SK-N-DZ (cell line): ENCODE measurements at regions not wholly inside any gene's neighbourhood (a gene's known extent, or its start where the extent isn't known, plus 50 kb on each side); places are given as distances from the start of the nearest gene placed in this dataset.

Experiments used
- DNase-seq: peaks from one replicate; pipeline ENCODE4 v3.0.0-alpha.2; 2015; ENCODE audit warnings: low spot score

DNA sequence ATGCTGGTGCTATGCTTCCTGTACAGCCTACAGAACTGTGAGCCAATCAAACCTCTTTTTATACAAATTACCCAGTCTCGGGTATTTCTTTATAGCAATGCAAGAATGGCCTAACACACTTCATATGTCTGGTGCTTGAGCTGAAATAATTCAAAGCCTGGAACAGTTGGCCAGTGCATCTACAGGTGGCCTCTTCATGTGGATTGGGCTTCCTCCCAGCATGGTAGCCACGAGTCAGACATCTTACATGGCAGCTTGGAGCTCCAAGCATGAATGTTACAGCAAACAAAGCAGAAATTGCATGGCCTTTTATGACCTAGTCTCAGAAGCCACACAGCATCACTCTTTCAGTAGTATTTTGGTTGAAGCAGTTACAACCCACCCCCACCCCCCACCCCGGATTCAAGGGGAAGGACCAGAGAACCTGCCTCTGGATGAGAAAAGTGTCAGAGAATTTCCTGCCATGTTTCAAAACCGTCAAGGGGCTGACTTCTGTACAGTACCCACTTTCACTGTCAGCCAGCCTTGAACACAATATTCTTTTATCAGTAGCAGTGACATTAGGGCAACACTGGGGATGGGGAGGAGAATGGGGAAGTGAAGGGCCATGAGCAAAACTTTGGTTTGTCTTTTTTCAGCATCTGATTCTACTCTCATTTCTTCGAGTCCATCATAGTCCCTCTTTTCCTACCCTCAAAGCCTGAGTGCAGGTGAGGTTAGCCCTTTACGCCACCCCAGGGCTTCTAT lies 368.7 kb downstream of the BCOR start:
- DNase-seq = no peak

- DNase-seq = peak; percentile 78
Measured at GRCh38 chrX:39729981-39730661, 367.6 kb downstream of the BCOR start.

- DNase-seq = peak; percentile 64
Measured at GRCh38 chrX:39730662-39731329, 367.0 kb downstream of the BCOR start.

- no peak for DNase-seq
Measured at GRCh38 chrX:39731330-39731667, 366.5 kb downstream of the BCOR start.

DNA sequence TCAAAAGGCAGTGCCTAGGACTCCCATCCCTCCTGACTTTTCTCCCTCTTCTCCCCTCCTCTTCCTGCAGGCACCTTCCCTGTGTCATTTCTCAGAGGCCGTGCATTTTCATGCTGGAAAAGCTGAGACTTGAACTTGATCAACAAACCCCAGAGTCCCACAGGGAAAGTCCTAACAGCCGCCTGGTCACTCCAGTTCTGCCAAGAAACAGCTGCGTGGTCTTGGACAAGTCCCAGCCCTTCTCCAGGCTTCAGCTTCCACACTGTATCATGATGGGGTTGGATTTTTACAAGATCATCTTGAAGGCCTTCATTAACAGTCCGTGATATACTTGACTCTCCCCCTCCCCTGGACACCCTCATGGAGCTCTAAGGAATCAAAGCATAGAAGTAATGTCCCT lies 366.0 kb downstream of the BCOR start:
- DNase-seq = no peak

GRCh38 chrX:39733745-39734144 lies 364.0 kb downstream of the BCOR start:
- no peak for DNase-seq

- DNase-seq = no peak
Measured at GRCh38 chrX:39734174-39734776, 363.5 kb downstream of the BCOR start.

DNA sequence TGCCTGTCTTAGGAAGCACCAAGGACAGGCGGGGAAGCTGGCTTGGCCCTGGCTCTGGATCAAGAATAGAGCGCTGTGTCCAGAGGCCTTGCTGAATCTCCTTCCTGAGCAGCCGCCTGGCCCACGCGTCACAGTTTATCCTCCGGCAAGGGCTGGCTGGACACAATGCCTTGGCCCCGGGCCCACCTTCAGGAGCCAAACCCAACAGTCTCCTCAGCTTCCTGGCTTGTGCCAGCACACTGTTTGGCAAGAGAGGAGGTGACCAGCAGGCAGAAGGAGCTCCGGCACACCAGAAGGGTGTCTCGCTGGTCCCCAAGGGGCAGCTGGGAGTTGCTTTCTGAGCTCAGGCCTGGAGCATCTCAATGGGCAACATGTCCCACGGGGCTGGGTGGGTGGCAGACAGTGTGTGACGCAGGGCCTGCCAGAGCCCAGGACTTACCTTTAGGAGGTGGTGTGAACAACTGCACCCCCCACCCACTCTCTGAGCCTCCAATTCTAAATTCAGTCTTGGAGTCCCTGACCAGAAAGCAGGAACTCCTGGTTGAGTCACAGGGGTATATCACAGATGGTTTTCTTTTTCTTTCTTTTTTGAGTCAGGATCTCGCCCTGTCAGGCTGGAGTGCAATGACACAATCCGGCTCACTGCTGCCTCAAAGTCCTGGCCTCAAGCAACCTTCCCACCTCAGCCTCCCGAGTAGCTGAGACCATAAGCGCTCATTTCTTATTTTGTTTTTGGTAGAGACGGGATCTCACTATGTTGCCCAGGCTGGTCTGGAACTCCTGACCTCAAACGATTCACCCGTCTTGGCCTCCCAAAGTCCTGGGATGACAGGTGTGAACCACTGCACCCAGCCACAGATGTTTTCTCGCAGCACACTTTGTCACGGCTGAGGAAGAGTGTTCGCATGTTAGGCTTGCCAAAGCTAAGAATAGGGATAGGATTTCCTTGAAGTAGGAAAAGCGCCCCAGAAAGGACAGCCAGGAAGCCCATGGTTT lies 361.2 kb downstream of the BCOR start:
- DNase-seq = no peak

DNA sequence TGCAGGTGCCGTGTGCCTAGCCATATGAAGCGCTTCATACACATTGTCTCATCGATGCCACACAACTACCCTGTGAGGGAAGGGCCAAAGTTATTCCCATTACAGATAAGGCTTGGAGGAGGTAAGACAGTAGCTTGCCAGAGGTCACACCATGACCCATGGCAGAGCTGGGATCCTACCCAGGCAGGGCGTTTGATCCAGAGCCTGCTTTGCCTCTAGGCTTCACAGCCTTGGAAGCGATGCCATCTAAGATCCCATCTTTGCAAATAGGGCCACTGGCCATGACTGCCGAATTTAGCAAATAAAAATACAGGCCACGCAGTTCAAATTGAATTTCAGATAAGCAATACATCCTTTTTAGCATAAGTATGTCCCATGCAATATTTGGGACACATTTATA lies 358.2 kb downstream of the BCOR start:
- no peak for DNase-seq

- DNase-seq = no peak
Measured at GRCh38 chrX:39740078-39740477, 357.7 kb downstream of the BCOR start.

GRCh38 chrX:39741904-39742303 lies 355.9 kb downstream of the BCOR start:
- no peak for DNase-seq

GRCh38 chrX:39745818-39746217 lies 351.9 kb downstream of the BCOR start:
- DNase-seq = no peak

GRCh38 chrX:39749135-39749534 lies 348.6 kb downstream of the BCOR start:
- no peak for DNase-seq

DNA sequence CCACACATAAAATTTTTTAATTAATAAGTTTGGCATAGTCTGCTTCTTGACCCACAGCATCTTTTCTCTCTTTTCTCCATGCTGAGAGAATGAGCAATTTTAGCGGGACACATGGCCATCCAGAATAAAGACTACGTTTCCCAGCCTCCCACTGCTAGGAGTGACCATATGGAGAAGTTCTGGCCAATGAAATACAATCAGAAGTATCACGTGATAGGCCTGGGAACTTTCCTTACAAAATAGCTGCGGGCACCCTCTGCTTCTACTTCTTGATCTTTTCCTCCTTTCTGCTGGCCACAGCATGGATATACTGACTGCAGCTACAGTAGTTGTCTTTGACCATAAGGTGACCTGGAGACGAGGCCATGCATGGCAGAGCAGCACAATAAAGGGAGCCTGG lies 348.0 kb downstream of the BCOR start:
- DNase-seq = no peak

DNA sequence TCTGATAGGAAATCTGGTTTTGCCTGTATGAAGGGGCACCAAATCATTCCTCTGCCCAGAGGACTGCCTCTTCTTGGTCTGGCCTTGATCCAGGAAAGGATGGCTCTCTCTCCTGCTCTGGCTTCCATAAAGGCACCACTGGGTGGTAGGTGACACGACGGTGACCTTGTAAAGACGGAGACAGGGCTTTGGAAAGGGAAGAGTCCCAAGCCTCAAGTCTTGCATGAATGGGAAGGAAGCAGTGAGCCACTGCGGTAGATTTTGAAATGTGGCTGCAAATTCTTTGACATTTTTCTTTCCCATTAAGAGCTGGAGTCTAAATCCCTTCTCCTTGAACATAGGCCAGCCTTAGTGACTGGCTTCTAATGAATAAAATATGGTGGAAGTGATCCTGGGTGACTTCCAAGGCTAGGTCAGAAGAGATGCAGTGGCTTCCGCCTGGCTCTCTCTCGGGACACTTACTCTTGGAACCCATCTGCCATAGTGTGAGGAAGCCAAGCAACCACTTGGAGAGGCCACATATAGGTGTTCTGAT lies 347.4 kb downstream of the BCOR start:
- DNase-seq = no peak

DNA sequence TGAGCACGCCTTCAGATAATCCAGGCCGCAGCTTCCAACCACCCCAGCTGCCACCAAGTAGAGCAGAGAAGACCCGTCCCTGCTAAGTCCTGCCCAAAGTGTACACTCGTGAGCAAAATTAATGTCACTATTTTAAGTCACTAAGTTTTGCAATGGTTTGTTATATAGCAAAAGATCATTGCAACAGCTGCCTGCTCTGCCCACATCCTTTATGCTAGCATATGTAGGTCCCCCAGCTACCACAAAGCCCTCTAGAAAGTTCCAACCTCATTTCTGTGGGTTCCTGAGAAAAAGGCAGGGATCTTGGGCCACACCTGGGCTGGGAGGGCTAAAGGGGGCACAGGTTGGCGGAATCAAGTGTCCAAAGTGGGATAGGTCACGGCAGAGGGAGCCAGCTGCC lies 346.9 kb downstream of the BCOR start:
- no peak for DNase-seq

- no peak for DNase-seq
Measured at GRCh38 chrX:39752815-39753214, 344.9 kb downstream of the BCOR start.

GRCh38 chrX:39753293-39753996 lies 344.3 kb downstream of the BCOR start:
- no peak for DNase-seq

GRCh38 chrX:39755143-39756032 lies 342.4 kb downstream of the BCOR start:
- DNase-seq = peak; percentile 74
